K562 (cell line): ENCODE measurements at regions not wholly inside any gene's neighbourhood (a gene's known extent, or its start where the extent isn't known, plus 50 kb on each side); places are given as distances from the start of the nearest gene placed in this dataset.
"Not testable (repeated sequence)": the region's sequence is repeated elsewhere in the genome, so short reads cannot be mapped to it uniquely, and the experiment has no call there.

Experiments used
- ATAC-seq: fragments of 200-7000 bp; cut with Tn5 transposase; 3 replicates; pipeline ENCODE4 v1.9.1; 2020; ENCODE audit warnings: moderate library complexity
- BruUV-seq: library from RNA; stranded (reverse); fragments of 400-500 nt; replicated peaks from 2 replicates; lab custom pipeline; 2021; lab: Mats Ljungman, UMichigan
- CTCF ChIA-PET: fragments of 300-600 bp; formaldehyde crosslinking; extraction: SDS; loops from one replicate; lab custom pipeline; 2021; ENCODE audit warnings: low intra/inter-chr PET ratio; lab: Yijun Ruan, JAX
- POLR2A ChIA-PET: fragments of 300-600, 350-650 bp; sonication (Branson Sonifier 250); formaldehyde crosslinking; extraction: SDS; loops from one replicate; lab custom pipeline; 2021; ENCODE audit warnings: antibody characterized with exemption, inconsistent platforms; lab: Yijun Ruan, JAX
- DNase-seq, 4 experiments: peaks; one replicate each; pipeline versions ENCODE4 v3.0.0 to v3.0.0-alpha.2; 2011 to 2018; ENCODE audit warnings: low spot score in 3 of 4, mixed read lengths in 3 of 4; ENCODE audit errors: extremely low read depth in 1 of 4
- FAIRE-seq: peaks from 2 replicates; lab custom pipeline; 2011; peaks lifted over from hg19 to GRCh38; lab: Jason Lieb, UNC
- H2AFZ ChIP-seq: 2 replicates; pipeline ENCODE4 v1.6.0; 2011; ENCODE audit warnings: low read depth, low read length, control low read depth, inconsistent platforms
- H3K27ac ChIP-seq: fragments of 200-600 bp; 3 replicates; pipeline ENCODE4 v1.8.0; 2011; ENCODE audit warnings: low read depth, mild to moderate bottlenecking, control low read depth, inconsistent platforms, low read length, moderate library complexity, mixed read lengths; ENCODE audit errors: extremely low read depth
- H3K27me3 ChIP-seq, 2 experiments: fragments of 300-600 bp in 1 of 2; 2 replicates in 1 of 2; 3 replicates in 1 of 2; pipeline versions ENCODE4 v1.6.0 to v1.8.0; 2011; ENCODE audit warnings: inconsistent platforms in 2 of 2, low read length in 2 of 2, mild to moderate bottlenecking in 1 of 2, mixed read lengths in 1 of 2, moderate library complexity in 1 of 2; ENCODE audit not compliant: control insufficient read depth in 2 of 2, insufficient read depth in 2 of 2
- H3K36me3 ChIP-seq: fragments of 300-600 bp; 3 replicates; pipeline ENCODE4 v1.8.0; 2011; ENCODE audit warnings: mild to moderate bottlenecking, low read length, inconsistent platforms; ENCODE audit not compliant: control insufficient read depth, insufficient read depth
- H3K4me1 ChIP-seq, 2 experiments: fragments of 200-600 bp in 1 of 2; replicated peaks in 1 of 2; 2 replicates in 1 of 2; 3 replicates in 1 of 2; pipeline versions ENCODE4 v1.5.1 to v1.8.0; 2011; ENCODE audit warnings: inconsistent platforms in 2 of 2, low read length in 2 of 2, mild to moderate bottlenecking in 1 of 2, mixed read lengths in 1 of 2, moderate library complexity in 1 of 2; ENCODE audit not compliant: control insufficient read depth in 2 of 2, insufficient read depth in 2 of 2
- H3K4me2 ChIP-seq: 2 replicates; pipeline ENCODE4 v1.6.1; 2011; ENCODE audit warnings: low read length, control low read depth, inconsistent platforms, mixed read lengths; ENCODE audit not compliant: insufficient read depth
- H3K4me3 ChIP-seq: fragments of 200-600 bp; sonication (generic), shearing (Covaris generic); 2 replicates; pipeline ENCODE4 v1.5.1; 2016; ENCODE audit warnings: control low read depth, inconsistent platforms
- H3K79me2 ChIP-seq: fragments of 200-600 bp; 3 replicates; pipeline ENCODE4 v1.8.0; 2011; ENCODE audit warnings: low read length, inconsistent platforms; ENCODE audit not compliant: control insufficient read depth, insufficient read depth
- H3K9ac ChIP-seq, 2 experiments: 2 replicates each; pipeline versions ENCODE4 v1.6.0 to v1.6.1; 2011; ENCODE audit warnings: low read depth in 2 of 2, low read length in 2 of 2, control low read depth in 1 of 2, inconsistent platforms in 1 of 2, mild to moderate bottlenecking in 1 of 2, mixed read lengths in 1 of 2; ENCODE audit not compliant: insufficient read depth in 1 of 2
- H3K9me1 ChIP-seq: one replicate; pipeline ENCODE4 v1.6.0; 2011; ENCODE audit warnings: inconsistent platforms, mild to moderate bottlenecking, low read length, moderate library complexity; ENCODE audit not compliant: control insufficient read depth, insufficient read depth
- H3K9me3 ChIP-seq: replicated peaks from 2 replicates; pipeline ENCODE4 v1.5.1; 2011; ENCODE audit warnings: low read depth, low read length, inconsistent platforms; ENCODE audit not compliant: control insufficient read depth, insufficient read depth
- H4K20me1 ChIP-seq: replicated peaks from 2 replicates; pipeline ENCODE4 v1.6.1; 2011; ENCODE audit warnings: low read length, inconsistent platforms, mixed read lengths; ENCODE audit not compliant: control insufficient read depth, insufficient read depth
- CBFB ChIP-seq: sonication (generic); formaldehyde crosslinking; IDR thresholded peaks from 2 replicates; pipeline ENCODE4 v1.4.0; 2020; ENCODE audit warnings: mild to moderate bottlenecking, missing genetic modification reagents
- JUN ChIP-seq, 2 experiments: sonication (generic) in 1 of 2; formaldehyde crosslinking in 1 of 2; IDR thresholded peaks; 2 replicates each; pipeline versions ENCODE4 v1.6.1 to v1.8.0; 2012 to 2022; ENCODE audit warnings: borderline replicate concordance in 2 of 2, mild to moderate bottlenecking in 2 of 2, improper control_type of control experiment in 1 of 2, low read depth in 1 of 2, low read length in 1 of 2, missing genetic modification reagents in 1 of 2
- NEUROD1 ChIP-seq: fragments of 150-350 bp; IDR thresholded peaks from 2 replicates; pipeline ENCODE4 v1.6.1; 2014; ENCODE audit warnings: borderline replicate concordance, low read length, low read depth; ENCODE audit not compliant: partially characterized antibody
- NUFIP1 ChIP-seq: fragments of 450-650 bp; IDR thresholded peaks from 2 replicates; pipeline ENCODE4 v1.6.1; 2018; ENCODE audit not compliant: partially characterized antibody
- POU5F1 ChIP-seq: fragments of 150-350 bp; IDR thresholded peaks from 2 replicates; pipeline ENCODE4 v1.6.1; 2014; ENCODE audit warnings: borderline replicate concordance, low read length, low read depth, mild to moderate bottlenecking; ENCODE audit not compliant: partially characterized antibody
- SIX5 ChIP-seq, 2 experiments: IDR thresholded peaks; 2 replicates each; pipeline ENCODE4 v1.6.1; 2011; ENCODE audit warnings: low read length in 2 of 2, borderline replicate concordance in 1 of 2, low read depth in 1 of 2, mild to moderate bottlenecking in 1 of 2, moderate library complexity in 1 of 2; ENCODE audit not compliant: insufficient read depth in 1 of 2
- SREBF2 ChIP-seq: sonication (generic); formaldehyde crosslinking; IDR thresholded peaks from 2 replicates; pipeline ENCODE4 v1.4.0; 2020; ENCODE audit warnings: mild to moderate bottlenecking, missing genetic modification reagents
- TOE1 ChIP-seq, 2 experiments: fragments of 450-650 bp in 1 of 2; sonication (generic) in 1 of 2; formaldehyde crosslinking in 1 of 2; IDR thresholded peaks; 2 replicates each; pipeline versions ENCODE4 v1.7.1 to v1.8.0; 2016 to 2022; ENCODE audit warnings: borderline replicate concordance in 2 of 2, mild to moderate bottlenecking in 2 of 2, antibody characterized with exemption in 1 of 2, inconsistent platforms in 1 of 2, low read depth in 1 of 2, missing genetic modification reagents in 1 of 2, moderate library complexity in 1 of 2
- ZFP30 ChIP-seq: fragments of 250-450 bp; sonication (Bioruptor Pico); IDR thresholded peaks from 2 replicates; pipeline ENCODE4 v1.8.0; 2022; ENCODE audit warnings: moderate library complexity, mild to moderate bottlenecking, inconsistent platforms, borderline replicate concordance
- ZFX ChIP-seq: sonication (generic); formaldehyde crosslinking; IDR thresholded peaks from 2 replicates; pipeline ENCODE4 v1.8.0; 2022; ENCODE audit warnings: mild to moderate bottlenecking, missing genetic modification reagents, moderate library complexity
- ZNF263 ChIP-seq: sonication (generic); formaldehyde crosslinking; IDR thresholded peaks from 2 replicates; pipeline ENCODE4 v1.8.0; 2022; ENCODE audit warnings: mild to moderate bottlenecking, missing genetic modification reagents, borderline replicate concordance
- WGBS: fragments of 100-300 bp; shearing (Covaris generic); methylation state at CpG from one replicate; pipeline ENCODE4 v1.1.6; 2016; ENCODE audit warnings: low coverage, mixed read lengths; ENCODE audit not compliant: insufficient coverage; ENCODE audit errors: missing lambda C conversion rate; 5-methylcytosine and 5-hydroxymethylcytosine counted together
- in situ Hi-C: fragments of 300-500 bp; cut with MboI; formaldehyde crosslinking; loops from 4 replicates; pipeline ENCODE4 v1.15.0; 2018; ENCODE audit warnings: inconsistent platforms, mixed read lengths
- intact Hi-C: fragments of 100-400 bp; cut with micrococcal nuclease; formaldehyde crosslinking; loops from 2 replicates; pipeline ENCODE4 v1.14.2; 2022
- TF ChIP-seq, protein P1 (sequence below): fragments of 200-800 bp; sonication (Bioruptor generic); IDR thresholded peaks from 2 replicates; pipeline ENCODE4 v1.6.1; 2017; ENCODE audit warnings: missing genetic modification characterization, missing compliant biosample characterization

DNA sequence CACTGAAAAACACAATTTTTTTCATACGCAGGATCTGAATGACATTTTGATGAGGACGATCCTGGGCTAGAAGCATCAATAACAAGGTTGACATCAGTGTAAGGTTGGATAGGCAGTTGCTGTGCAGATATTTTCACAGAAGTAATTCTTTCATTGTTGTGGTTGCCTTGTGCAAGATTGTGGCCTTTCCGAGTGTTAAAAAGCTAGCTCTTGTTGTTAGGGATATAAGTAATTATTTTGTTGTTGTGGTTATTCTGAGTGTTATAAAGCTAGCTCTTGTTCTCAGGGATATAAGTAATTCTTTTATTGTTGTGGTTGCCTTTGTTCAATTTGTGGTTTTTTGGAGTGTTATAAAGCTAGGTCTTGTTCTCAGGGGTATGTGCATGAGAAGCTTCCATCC, 637.4 kb downstream of the TMEM121 start:
- BruUV-seq, H3K27ac ChIP-seq, H4K20me1 ChIP-seq, in situ Hi-C loops, DNase-seq, CTCF ChIA-PET, intact Hi-C loops, H3K4me3 ChIP-seq, FAIRE-seq, H3K36me3 ChIP-seq, H2AFZ ChIP-seq, H3K9me3 ChIP-seq, ATAC-seq, H3K9ac ChIP-seq, H3K27me3 ChIP-seq, H3K79me2 ChIP-seq, H3K9me1 ChIP-seq, H3K4me1 ChIP-seq, POLR2A ChIA-PET, H3K4me2 ChIP-seq: not testable (repeated sequence)
- WGBS = 0% methylated on average over 3 of the region's 3 CpGs

DNA sequence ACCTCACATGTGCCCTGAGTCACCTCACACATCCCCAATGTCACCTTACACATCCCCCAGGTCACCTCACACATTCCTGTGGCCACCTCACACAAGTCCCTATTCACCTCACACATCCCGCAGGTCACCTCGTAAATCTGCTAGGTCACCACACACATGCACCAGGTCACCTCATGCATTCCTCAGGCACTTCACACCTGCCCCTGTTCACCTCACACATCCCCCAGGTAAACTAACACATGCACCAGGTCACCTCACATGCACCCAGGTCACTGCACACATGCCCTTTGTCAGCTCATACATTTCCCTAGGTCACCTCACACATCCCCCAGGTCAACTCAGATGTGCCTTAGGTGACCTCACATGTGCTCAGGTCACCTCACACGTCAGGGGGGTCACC, 639.8 kb downstream of the TMEM121 start:
- in situ Hi-C loops (no loop called here), intact Hi-C loops (no loop called here)
- H3K27me3 ChIP-seq = no peaks in the 10 kb centered on the region
- no peak overlapping the region for H3K4me3 ChIP-seq
- POLR2A ChIA-PET = no interaction called here
- H3K4me2 ChIP-seq = no peak overlapping the region
- no TSS peak for BruUV-seq
- H3K36me3 ChIP-seq = no peaks in the 10 kb centered on the region
- WGBS = 7% methylated on average over 3 of the region's 3 CpGs
- H3K4me1 ChIP-seq = no peaks in the 10 kb centered on the region
- no peak for ATAC-seq
- no peaks in the 10 kb centered on the region for H3K9me1 ChIP-seq
- no peaks in the 10 kb centered on the region for H3K9me3 ChIP-seq
- DNase-seq = no peak
- H4K20me1 ChIP-seq = no peaks in the 10 kb centered on the region
- no peak overlapping the region for H3K9ac ChIP-seq
- no peaks in the 10 kb centered on the region for H3K79me2 ChIP-seq
- H2AFZ ChIP-seq = no peak overlapping the region
- CTCF ChIA-PET = no interaction called here
- no peak overlapping the region for H3K27ac ChIP-seq
- no peak for FAIRE-seq
- TF ChIP-seq, protein P1, sequence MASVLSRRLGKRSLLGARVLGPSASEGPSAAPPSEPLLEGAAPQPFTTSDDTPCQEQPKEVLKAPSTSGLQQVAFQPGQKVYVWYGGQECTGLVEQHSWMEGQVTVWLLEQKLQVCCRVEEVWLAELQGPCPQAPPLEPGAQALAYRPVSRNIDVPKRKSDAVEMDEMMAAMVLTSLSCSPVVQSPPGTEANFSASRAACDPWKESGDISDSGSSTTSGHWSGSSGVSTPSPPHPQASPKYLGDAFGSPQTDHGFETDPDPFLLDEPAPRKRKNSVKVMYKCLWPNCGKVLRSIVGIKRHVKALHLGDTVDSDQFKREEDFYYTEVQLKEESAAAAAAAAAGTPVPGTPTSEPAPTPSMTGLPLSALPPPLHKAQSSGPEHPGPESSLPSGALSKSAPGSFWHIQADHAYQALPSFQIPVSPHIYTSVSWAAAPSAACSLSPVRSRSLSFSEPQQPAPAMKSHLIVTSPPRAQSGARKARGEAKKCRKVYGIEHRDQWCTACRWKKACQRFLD (CRISPR knock-in tag) = no peak
- TF ChIP-seq SIX5 (IDR thresholded peaks at IDR 0.05; ENCODE audit: borderline replicate concordance in 1 of 2, insufficient read depth in 1 of 2, low read depth in 1 of 2, low read length in 2 of 2) = no peak
- no peak for TF ChIP-seq ZFP30 (CRISPR knock-in tag)
- TF ChIP-seq TOE1 (IDR thresholded peaks at IDR 0.05; ENCODE audit: borderline replicate concordance) = no peak
- no peak for TF ChIP-seq TOE1 (CRISPR knock-in tag; IDR thresholded peaks at IDR 0.05; ENCODE audit: borderline replicate concordance, low read depth)
- TF ChIP-seq NEUROD1 = no peak
- no peak for TF ChIP-seq JUN (IDR thresholded peaks at IDR 0.05; ENCODE audit: borderline replicate concordance, low read depth, low read length)
- TF ChIP-seq JUN (CRISPR knock-in tag; IDR thresholded peaks at IDR 0.05; ENCODE audit: borderline replicate concordance) = no peak
- no peak for TF ChIP-seq CBFB
- TF ChIP-seq SREBF2 = no peak
- TF ChIP-seq ZNF263 (CRISPR knock-in tag) = no peak
- TF ChIP-seq POU5F1 = no peak
- TF ChIP-seq NUFIP1 = no peak
- no peak for TF ChIP-seq ZFX (CRISPR knock-in tag)
